RPMI8226 (cell line): ENCODE measurements at regions not wholly inside any gene's neighbourhood (a gene's known extent, or its start where the extent isn't known, plus 50 kb on each side); places are given as distances from the start of the nearest gene placed in this dataset.

Experiments
- DNase-seq: peaks from one replicate; pipeline ENCODE4 v3.0.0-alpha.2; 2015

GRCh38 chr13:73480779-73481559, 422.2 kb downstream of the KLF5 start:
- no peak for DNase-seq

DNA sequence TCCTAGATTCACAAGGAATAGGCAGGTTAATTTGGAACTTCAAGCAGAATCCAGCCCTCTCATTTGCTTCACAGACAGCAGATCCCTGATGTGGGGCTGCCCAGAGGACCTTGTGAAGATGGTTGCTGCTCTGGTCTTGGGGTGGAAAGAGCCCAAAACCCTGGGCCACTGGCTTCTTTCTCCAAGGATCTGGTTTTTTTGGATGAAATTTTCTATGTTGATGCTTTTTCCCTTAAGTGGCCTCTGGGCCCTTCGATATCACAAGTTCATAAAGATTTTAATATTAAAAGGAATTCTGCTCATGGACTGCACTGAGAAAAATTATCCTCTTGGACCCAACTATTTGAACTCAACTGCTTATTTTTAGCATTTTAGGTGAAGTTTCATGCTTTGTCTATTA, 421.1 kb downstream of the KLF5 start:
- DNase-seq = no peak

DNA sequence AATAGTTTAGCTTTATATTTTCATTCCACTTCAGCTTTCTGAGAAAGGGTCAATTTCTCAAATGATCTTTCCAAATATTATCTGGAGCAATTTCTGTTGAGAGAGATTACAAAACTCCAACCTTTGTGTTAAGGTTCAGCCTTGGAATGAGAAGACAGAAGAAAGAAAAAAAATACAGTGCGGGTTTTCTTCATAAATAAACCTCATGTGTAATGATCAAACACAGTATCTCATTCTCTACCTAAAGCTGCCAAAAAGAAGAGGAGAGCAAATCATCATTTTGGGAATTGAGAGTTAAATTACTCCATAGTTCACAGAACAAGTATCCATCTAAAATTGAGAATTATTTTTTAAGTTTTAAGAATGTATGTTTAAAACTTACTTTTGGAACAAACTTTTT, 420.5 kb downstream of the KLF5 start:
- no peak for DNase-seq

DNA sequence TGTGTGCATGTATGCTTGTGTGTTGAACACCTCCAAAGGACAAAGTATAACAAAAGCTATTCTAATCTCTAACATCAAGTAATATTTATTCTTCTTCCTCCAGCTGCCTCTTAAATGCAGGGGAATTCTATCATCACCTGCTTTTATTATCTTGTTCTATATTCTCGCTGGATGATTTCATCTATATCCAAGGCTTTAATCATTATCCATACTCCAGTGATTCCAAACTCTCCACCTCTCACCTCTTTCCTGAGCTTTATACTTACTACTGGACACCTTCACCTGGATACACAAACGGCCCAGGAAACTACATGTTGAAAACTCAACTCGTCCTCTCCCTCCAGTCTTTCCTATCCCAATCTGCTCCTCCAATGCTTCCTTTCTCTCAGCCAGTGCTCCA, 418.6 kb downstream of the KLF5 start:
- DNase-seq = no peak

- DNase-seq = no peak
Measured at GRCh38 chr13:73473016-73473415, 414.2 kb downstream of the KLF5 start.

DNA sequence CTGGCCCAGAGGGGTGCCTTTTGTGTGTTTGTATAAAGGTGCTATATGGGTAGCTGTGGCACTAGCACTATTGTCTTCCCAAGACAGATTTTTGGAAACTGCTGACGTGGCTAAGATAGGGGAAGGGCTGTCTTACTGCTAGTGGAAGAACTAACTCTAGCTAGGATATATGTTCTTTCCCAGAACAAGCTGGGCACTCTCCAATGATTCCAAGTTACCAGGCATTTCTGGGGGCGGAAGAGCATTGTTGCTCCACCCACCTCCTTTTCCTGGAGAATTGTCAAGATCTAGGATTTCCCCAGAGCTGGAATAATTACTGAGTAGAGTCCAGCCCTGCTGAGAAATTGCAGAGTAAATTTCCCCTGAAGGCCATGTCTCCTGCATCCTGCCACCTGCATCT, 408.3 kb downstream of the KLF5 start:
- no peak for DNase-seq

GRCh38 chr13:73466561-73466960, 407.8 kb downstream of the KLF5 start:
- DNase-seq = no peak

DNA sequence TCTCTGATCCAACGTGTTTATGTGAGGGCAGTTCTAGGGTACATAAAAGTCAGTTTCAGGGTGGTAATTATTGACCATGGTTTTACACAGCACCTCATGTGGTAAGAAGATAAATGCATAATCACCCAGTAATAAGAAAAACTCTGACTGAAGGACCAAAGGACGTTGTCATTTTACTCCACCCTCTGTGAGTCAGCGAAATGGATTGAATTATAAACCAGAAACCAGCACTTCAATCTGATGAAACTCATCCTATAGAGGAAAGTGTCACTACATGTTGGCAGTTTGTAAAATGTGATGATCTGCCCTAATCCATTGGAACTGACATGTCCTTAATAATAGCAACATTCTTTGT, 406.8 kb downstream of the KLF5 start:
- DNase-seq = no peak

- no peak for DNase-seq
Measured at GRCh38 chr13:73464758-73465616, 406.2 kb downstream of the KLF5 start.

DNA sequence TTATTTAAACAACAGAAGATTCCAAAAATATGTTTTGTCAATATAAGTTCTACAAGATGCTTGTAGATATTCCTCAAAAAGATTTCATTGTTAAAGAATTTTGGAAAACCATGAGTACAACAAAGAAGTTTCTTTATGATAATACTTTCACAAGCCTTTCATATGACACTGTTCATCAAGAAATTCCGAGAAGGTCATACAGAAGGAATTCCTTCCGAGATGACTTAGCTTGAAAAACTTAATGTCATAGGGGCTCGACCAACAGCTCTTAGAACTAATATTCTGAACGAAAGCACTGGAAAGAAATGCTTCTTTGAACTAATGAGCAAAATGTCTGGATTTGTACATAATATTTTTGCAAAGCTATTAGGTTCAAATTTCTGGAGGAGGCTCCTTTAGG, 403.4 kb downstream of the KLF5 start:
- no peak for DNase-seq

GRCh38 chr13:73451221-73452029, 392.6 kb downstream of the KLF5 start:
- no peak for DNase-seq

- DNase-seq = no peak
Measured at GRCh38 chr13:73450583-73450982, 391.8 kb downstream of the KLF5 start.

- no peak for DNase-seq
Measured at GRCh38 chr13:73449252-73449651, 390.4 kb downstream of the KLF5 start.

GRCh38 chr13:73440296-73440895, 381.6 kb downstream of the KLF5 start:
- no peak for DNase-seq

- no peak for DNase-seq
Measured at GRCh38 chr13:73433890-73434289, 375.1 kb downstream of the KLF5 start.

DNA sequence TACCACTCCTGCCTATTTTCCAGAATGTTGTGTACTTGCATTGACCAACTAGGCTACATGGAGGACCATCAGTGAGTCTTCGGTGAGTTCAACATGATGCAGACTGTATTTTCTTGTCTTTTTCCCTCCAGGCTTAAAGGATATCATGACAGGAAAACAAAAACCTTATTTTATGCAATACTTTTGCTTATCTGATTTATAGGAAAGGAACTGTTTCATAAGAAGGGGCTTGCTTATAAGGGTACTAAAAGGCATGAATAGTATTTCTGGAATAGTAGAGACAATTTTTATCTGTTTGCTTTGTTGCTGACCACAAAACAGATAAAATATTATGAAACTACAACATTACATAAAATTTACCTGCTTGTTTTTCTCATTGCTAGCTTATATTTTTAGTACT, 374.7 kb downstream of the KLF5 start:
- no peak for DNase-seq

DNA sequence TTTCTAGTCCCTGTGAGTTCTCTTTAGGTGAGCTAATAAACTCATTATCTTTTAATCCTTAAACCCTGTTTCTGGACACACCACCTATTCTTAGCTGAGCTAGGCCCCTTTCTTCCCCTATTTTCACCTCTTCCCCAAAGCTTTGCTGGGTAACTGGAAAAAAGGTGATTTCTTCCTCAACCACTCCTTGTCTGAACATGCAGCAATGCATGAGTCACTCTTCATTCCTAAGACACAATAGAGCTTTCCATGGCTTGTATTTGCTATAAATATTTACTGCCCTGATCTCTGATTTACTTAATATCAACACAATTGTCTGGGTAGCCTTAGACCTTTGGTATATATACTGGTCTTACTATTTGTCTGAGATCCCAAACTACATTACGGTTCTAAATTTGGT, 370.9 kb downstream of the KLF5 start:
- no peak for DNase-seq

DNA sequence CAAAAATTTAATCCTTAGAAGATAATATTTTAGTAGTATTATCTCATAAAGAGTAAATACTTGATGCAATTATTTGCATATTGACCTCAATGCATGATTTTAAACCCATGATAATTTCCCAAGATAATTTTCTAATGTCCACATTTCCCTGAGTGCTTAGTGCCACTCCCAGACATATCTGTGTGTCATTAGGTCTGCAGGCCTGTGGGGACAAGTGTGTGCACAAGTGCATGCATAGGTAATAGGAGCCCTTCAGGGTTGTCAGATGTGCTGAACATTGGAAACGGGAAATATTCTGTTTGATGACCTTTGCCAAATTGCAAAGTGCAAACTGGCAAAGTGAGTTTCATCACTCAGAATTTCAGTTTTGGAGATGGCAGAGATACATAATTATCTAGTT, 369.9 kb downstream of the KLF5 start:
- no peak for DNase-seq

- DNase-seq = no peak
Measured at GRCh38 chr13:73428137-73428536, 369.3 kb downstream of the KLF5 start.

DNA sequence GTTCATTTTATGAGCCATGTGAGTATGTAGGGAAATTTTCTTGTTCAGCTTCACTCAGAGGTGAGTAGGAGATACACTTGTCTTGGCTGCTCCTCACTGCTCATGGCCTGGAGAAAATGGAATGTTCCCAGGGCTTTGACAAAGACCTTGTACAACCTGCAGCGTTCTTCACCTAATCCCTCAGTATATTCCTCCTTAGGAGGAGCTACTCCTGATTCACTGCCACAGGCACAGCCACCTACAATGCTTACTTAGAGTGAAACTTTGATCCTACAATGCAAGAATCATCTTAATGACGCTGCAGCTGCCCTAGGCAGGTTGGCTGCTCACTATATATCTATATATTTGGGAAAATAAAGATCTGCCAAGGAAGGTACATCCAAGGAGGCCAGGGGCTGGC, 364.2 kb downstream of the KLF5 start:
- DNase-seq = no peak

DNA sequence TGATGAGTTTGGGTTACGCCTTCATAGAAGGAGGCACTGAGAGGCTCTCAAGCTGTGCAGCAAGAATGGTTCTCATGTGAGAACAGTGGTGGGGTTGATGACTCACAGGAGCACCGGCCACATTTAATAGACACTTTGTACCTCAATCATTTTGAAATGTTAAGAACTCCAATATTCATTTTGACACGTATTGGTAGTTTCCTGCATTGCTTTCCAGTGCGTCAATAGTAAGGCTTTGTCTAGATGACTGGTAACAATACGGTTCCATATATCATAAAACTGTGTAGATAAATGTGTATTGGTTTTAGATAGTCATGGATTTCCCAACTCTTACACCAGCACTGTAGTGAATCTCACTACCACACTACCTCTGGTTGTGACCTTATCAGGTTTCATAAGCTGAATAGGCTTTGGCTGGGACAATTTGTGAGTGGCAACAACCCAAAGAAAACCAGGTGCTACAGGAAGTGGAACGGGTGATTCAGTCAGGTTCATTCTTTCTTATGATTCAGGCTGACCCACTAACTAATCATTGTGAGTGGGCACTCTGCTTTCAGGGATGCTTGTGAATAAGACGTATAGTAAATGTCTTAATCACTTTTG, 362.6 kb downstream of the KLF5 start:
- DNase-seq = no peak

DNA sequence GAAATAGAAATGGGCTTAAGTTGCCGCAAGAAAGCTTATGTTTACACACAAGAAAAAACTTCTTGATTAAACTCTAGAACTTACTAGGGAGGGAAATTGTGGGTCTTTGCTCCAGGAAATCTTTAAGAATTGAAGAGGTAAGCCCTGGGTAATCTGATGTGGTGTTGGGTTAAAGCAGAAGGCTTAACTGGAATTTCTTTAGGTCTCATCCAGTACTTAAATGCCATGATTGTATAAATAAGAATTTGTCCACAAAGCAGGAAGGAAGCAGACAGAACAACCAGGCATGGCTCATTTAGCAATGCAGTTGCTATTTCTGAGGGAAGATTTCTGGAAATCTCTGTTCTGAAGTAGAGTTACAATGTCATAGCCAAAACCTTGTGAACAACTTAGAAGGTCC, 360.4 kb downstream of the KLF5 start:
- DNase-seq = no peak
